ENCODE measurements at regions not wholly inside any gene's neighbourhood (a gene's known extent, or its start where the extent isn't known, plus 50 kb on each side); places are given as distances from the start of the nearest gene placed in this dataset.
"Not testable (repeated sequence)": the region's sequence is repeated elsewhere in the genome, so short reads cannot be mapped to it uniquely, and the experiment has no call there.

GRCh38 chr14:106141242-106142220 is 615.1 kb downstream of the TMEM121 start:
- CTCF ChIA-PET: interaction anchor here (1.1 kb wide), 1 partner anchor 37 kb away, joined by 4 read pairs; no protein-coding TSS in a partner anchor
- intact Hi-C loops (cut with micrococcal nuclease; ENCODE audit: unreplicated experiment): no loop called here
- H3K4me3 ChIP-seq (ENCODE audit: low read depth, low read length): no peak overlapping the region
- peak; percentile 18 to 30 for TF ChIP-seq CTCF (IDR thresholded peaks at IDR 0.05; ENCODE audit: insufficient read depth in 1 of 2, low read depth in 1 of 2, low read length in 1 of 2, severe bottlenecking in 1 of 2, unreplicated experiment in 1 of 2)
- no peaks in the 10 kb centered on the region for H3K9me3 ChIP-seq
- no peaks in the 10 kb centered on the region for H3K36me3 ChIP-seq (ENCODE audit: control insufficient read depth, insufficient read depth, low read length)
- DNase-seq: no peak
- POLR2A ChIA-PET: no interaction called here
- Mint-ChIP-seq H3K27me3 (ENCODE audit: insufficient read depth, unreplicated experiment) (no peaks in the 10 kb centered on the region), H3K36me3 (ENCODE audit: insufficient read depth, unreplicated experiment) (no peaks in the 10 kb centered on the region), H3K27ac (ENCODE audit: unreplicated experiment) (no peak overlapping the region), H3K4me3 (ENCODE audit: unreplicated experiment) (no peak overlapping the region), H3K9me3 (ENCODE audit: unreplicated experiment) (no peaks in the 10 kb centered on the region), H3K4me1 (ENCODE audit: low read depth, unreplicated experiment) (no peaks in the 10 kb centered on the region)
- no peaks in the 10 kb centered on the region for H3K27me3 ChIP-seq (replicated peaks; ENCODE audit: control insufficient read depth, insufficient read depth, low read length)
- BruUV-seq (replicated peaks): no TSS peak
- H3K4me1 ChIP-seq: no peaks in the 10 kb centered on the region

- CTCF ChIA-PET; POLR2A ChIA-PET; H3K9me3 ChIP-seq; H3K27me3 Mint-ChIP-seq (ENCODE audit: insufficient read depth, unreplicated experiment); H3K27me3 ChIP-seq (replicated peaks; ENCODE audit: control insufficient read depth, insufficient read depth, low read length); H3K4me1 ChIP-seq; H3K27ac Mint-ChIP-seq (ENCODE audit: unreplicated experiment); DNase-seq; BruUV-seq (replicated peaks); H3K9me3 Mint-ChIP-seq (ENCODE audit: unreplicated experiment); H3K4me3 Mint-ChIP-seq (ENCODE audit: unreplicated experiment); H3K4me3 ChIP-seq (ENCODE audit: low read depth, low read length); intact Hi-C loops (cut with micrococcal nuclease; ENCODE audit: unreplicated experiment); H3K36me3 Mint-ChIP-seq (ENCODE audit: insufficient read depth, unreplicated experiment); H3K4me1 Mint-ChIP-seq (ENCODE audit: low read depth, unreplicated experiment); H3K36me3 ChIP-seq (ENCODE audit: control insufficient read depth, insufficient read depth, low read length): not testable (repeated sequence)
Measured at GRCh38 chr14:106145731-106146130, 619.3 kb downstream of the TMEM121 start.

GRCh38 chr14:106153362-106153955 is 627.1 kb downstream of the TMEM121 start:
- H3K27me3 Mint-ChIP-seq (ENCODE audit: insufficient read depth, unreplicated experiment); H3K27me3 ChIP-seq (replicated peaks; ENCODE audit: control insufficient read depth, insufficient read depth, low read length); H3K4me3 ChIP-seq (ENCODE audit: low read depth, low read length); H3K4me1 ChIP-seq; H3K36me3 ChIP-seq (ENCODE audit: control insufficient read depth, insufficient read depth, low read length); intact Hi-C loops (cut with micrococcal nuclease; ENCODE audit: unreplicated experiment); POLR2A ChIA-PET; H3K9me3 ChIP-seq; H3K9me3 Mint-ChIP-seq (ENCODE audit: unreplicated experiment); BruUV-seq (replicated peaks); CTCF ChIA-PET; H3K36me3 Mint-ChIP-seq (ENCODE audit: insufficient read depth, unreplicated experiment); H3K4me1 Mint-ChIP-seq (ENCODE audit: low read depth, unreplicated experiment): not testable (repeated sequence)
- peak; percentile 81 to 89 for TF ChIP-seq CTCF (IDR thresholded peaks at IDR 0.05; ENCODE audit: insufficient read depth in 1 of 2, low read depth in 1 of 2, low read length in 1 of 2, severe bottlenecking in 1 of 2, unreplicated experiment in 1 of 2)
- Mint-ChIP-seq H3K4me3 (ENCODE audit: unreplicated experiment) (peak overlapping the region; percentile 42), H3K27ac (ENCODE audit: unreplicated experiment) (peak overlapping the region; percentile 73)
- peak; percentile 84 to 95 for DNase-seq
